Vagina (tissue), 2 donors: ENCODE measurements at regions not wholly inside any gene's neighbourhood (a gene's known extent, or its start where the extent isn't known, plus 50 kb on each side); places are given as distances from the start of the nearest gene placed in this dataset.

Experiments used
- DNase-seq, 2 donors: peaks; one replicate each; pipeline ENCODE4 v3.0.0-alpha.2; 2017; ENCODE audit errors: extremely low spot score in 2 of 2
- H3K27ac ChIP-seq: fragments of 200-600 bp; sonication (generic); one replicate; pipeline ENCODE4 v1.5.1; 2019
- H3K27me3 ChIP-seq: fragments of 200-600 bp; sonication (generic); one replicate; pipeline ENCODE4 v1.5.1; 2019
- H3K36me3 ChIP-seq, 2 donors: fragments of 200-600 bp; sonication (generic); one replicate each; pipeline ENCODE4 v1.5.1; 2017 to 2019
- H3K4me1 ChIP-seq: fragments of 200-600 bp; sonication (generic); one replicate; pipeline ENCODE4 v1.5.1; 2019
- H3K4me3 ChIP-seq, 2 donors: fragments of 200-600 bp; sonication (generic); 1 replicate in 1 of 2; 2 replicates in 1 of 2; pipeline ENCODE4 v1.5.1; 2016 to 2019
- H3K9me3 ChIP-seq: fragments of 200-600 bp; sonication (generic); one replicate; pipeline ENCODE4 v1.5.1; 2019
- POLR2A ChIP-seq, 2 donors: fragments of 450-650 bp; IDR thresholded peaks; one replicate each; pipeline ENCODE4 v1.6.1; 2017; ENCODE audit warnings: antibody characterized with exemption in 2 of 2, mild to moderate bottlenecking in 2 of 2, moderate library complexity in 2 of 2
- POLR2AphosphoS5 ChIP-seq, 2 donors: sonication (generic); formaldehyde crosslinking; IDR thresholded peaks; one replicate each; pipeline ENCODE4 v1.9.0; 2017; ENCODE audit warnings: antibody characterized with exemption in 2 of 2, mild to moderate bottlenecking in 2 of 2, low read depth in 1 of 2; ENCODE audit not compliant: insufficient read depth in 1 of 2
- intact Hi-C: fragments of 100-400 bp; cut with DNase I; formaldehyde crosslinking; loops from one replicate; pipeline ENCODE4 v1.15.1; 2023
- TF ChIP-seq, protein P1 (sequence below), 3 experiments: fragments of 450-650 bp in 2 of 3; fragments of 200-600 bp in 1 of 3; sonication (generic) in 1 of 3; IDR thresholded peaks; one replicate each; pipeline ENCODE4 v1.5.1; 2017 to 2019; ENCODE audit warnings: antibody characterized with exemption in 3 of 3, mild to moderate bottlenecking in 2 of 3, moderate library complexity in 2 of 3

DNA sequence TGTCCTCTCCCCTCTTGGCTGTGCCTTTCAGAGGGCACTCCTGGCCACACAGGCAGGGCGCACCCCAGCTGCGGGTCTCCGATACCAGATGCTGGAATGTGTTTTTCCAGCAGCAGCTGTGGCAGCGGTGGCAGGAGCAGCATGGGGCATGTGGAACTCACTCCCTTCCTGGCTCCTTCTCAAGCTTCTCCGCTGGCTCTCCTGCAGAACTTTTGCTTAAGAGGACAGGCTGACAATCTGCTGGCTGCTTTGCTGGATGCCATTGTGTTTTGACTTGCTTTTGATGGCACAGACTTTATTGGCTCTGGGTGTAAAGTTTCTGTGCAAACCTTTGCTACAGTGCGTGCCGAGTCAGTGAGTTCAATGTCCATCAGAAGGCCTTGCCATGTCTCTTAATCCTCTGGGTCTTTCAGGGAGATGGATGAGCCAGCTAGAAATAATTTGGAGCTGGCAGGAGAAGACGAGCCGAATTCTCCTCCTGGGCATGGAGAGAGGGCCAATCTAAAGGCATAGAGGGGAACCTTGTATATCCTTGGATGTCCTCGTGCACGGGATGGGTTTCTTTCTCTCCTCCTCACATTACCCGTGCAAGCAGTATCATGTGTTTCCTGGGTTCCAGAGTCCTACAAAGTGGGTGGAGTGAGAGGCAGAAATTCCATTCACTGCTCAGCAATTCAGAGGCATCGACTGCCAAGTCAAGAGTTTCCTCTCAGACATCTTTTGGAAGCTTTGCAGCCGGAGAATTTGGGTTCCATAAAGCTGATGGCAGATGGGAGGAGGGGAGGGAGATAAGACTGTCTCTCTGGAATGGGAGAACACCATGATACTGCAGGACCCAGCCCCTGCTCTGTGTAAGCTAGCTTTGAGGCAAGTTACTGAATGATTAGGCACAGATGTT is 231.2 kb downstream of the FGF9 start:
- H3K27me3 ChIP-seq: no peaks in the 10 kb centered on the region
- intact Hi-C loops: no loop called here
- H3K36me3 ChIP-seq: no peaks in the 10 kb centered on the region
- H3K9me3 ChIP-seq: no peaks in the 10 kb centered on the region
- no peak overlapping the region for H3K4me3 ChIP-seq
- peaks cover 19% of the 10 kb centered on the region for H3K4me1 ChIP-seq
- no peak for DNase-seq
- TF ChIP-seq POLR2A (IDR thresholded peaks at IDR 0.05) (no peak), POLR2AphosphoS5 (IDR thresholded peaks at IDR 0.05; ENCODE audit: insufficient read depth in 1 of 2, low read depth in 1 of 2) (no peak)
- TF ChIP-seq, protein P1, sequence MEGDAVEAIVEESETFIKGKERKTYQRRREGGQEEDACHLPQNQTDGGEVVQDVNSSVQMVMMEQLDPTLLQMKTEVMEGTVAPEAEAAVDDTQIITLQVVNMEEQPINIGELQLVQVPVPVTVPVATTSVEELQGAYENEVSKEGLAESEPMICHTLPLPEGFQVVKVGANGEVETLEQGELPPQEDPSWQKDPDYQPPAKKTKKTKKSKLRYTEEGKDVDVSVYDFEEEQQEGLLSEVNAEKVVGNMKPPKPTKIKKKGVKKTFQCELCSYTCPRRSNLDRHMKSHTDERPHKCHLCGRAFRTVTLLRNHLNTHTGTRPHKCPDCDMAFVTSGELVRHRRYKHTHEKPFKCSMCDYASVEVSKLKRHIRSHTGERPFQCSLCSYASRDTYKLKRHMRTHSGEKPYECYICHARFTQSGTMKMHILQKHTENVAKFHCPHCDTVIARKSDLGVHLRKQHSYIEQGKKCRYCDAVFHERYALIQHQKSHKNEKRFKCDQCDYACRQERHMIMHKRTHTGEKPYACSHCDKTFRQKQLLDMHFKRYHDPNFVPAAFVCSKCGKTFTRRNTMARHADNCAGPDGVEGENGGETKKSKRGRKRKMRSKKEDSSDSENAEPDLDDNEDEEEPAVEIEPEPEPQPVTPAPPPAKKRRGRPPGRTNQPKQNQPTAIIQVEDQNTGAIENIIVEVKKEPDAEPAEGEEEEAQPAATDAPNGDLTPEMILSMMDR (IDR thresholded peaks at IDR 0.05): no peak
- H3K27ac ChIP-seq: peak overlapping the region; percentile 49

DNA sequence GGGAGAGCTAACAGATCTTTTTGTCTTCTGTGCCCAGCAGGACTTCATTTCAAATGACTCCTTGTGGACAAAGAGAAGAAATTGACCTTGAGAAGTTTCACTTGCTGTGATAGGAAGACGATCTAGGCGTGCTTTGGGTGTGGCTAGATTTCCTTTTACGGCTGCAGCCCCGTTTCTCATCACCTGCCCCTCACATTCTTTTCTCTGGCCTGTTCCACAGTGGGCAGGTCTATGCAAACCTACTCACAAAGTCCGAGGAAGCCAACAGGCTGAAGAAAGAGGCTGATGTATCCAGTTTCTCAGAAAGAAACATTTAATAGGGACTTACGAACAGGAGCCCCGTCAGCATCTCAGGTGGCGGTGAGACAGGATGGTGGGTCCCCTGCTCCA is 231.8 kb downstream of the FGF9 start:
- DNase-seq: no peak
- no peaks in the 10 kb centered on the region for H3K27me3 ChIP-seq
- TF ChIP-seq POLR2A (IDR thresholded peaks at IDR 0.05) (no peak), POLR2AphosphoS5 (IDR thresholded peaks at IDR 0.05; ENCODE audit: insufficient read depth in 1 of 2, low read depth in 1 of 2) (no peak)
- TF ChIP-seq, protein P1 (IDR thresholded peaks at IDR 0.05): no peak
- H3K27ac ChIP-seq: peak overlapping the region; percentile 13
- intact Hi-C loops: no loop called here
- no peak overlapping the region for H3K4me3 ChIP-seq
- H3K4me1 ChIP-seq: peaks cover 19% of the 10 kb centered on the region
- no peaks in the 10 kb centered on the region for H3K36me3 ChIP-seq
- no peaks in the 10 kb centered on the region for H3K9me3 ChIP-seq

DNA sequence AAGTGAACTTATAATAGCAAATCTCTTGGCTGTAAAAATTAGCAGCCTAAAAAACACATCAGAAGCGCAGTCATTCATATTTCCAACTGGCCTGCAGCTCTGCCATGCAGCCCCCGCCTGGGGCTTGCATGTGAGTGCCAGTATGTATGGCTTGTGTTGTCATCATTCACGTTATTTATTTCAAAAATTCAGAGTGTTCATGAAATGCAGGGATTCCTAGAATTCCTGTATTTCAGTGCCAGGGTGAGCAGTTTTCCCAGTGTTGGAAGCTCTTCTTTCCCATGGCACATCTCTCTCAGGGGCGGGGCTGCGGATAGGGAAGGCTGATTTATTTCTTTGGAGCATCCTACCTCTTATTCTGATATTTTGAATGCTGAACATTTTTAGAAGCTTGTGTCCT is 234.6 kb downstream of the FGF9 start:
- Histone ChIP-seq H3K27me3 (no peaks in the 10 kb centered on the region), H3K36me3 (no peaks in the 10 kb centered on the region), H3K9me3 (no peaks in the 10 kb centered on the region), H3K4me3 (no peak overlapping the region), H3K4me1 (peaks cover 19% of the 10 kb centered on the region), H3K27ac (no peak overlapping the region)
- DNase-seq: no peak
- intact Hi-C loops: no loop called here
- TF ChIP-seq POLR2A (IDR thresholded peaks at IDR 0.05) (no peak), POLR2AphosphoS5 (IDR thresholded peaks at IDR 0.05; ENCODE audit: insufficient read depth in 1 of 2, low read depth in 1 of 2) (no peak)
- TF ChIP-seq, protein P1 (IDR thresholded peaks at IDR 0.05): no peak

DNA sequence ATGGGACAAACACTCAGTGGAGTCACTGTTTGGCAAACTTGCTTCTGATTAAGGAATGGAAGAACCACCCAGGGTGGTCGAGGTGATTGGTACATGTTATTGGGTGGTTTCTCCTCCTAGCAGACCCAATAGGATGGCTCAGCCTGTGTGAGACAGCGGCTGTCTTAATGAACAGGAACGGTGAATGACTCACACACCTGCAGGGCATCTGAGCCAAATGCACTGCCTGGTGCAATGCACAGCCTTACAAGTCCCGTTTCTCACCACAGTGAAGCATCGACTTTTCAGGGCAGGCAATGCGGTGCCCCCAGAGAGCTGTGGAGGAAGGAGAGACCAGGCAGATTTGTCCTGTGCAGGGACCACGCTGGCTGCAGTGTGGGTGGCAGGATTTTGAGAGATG is 238.5 kb downstream of the FGF9 start:
- Histone ChIP-seq H3K36me3 (no peaks in the 10 kb centered on the region), H3K4me3 (no peak overlapping the region), H3K4me1 (no peaks in the 10 kb centered on the region), H3K9me3 (no peaks in the 10 kb centered on the region), H3K27me3 (no peaks in the 10 kb centered on the region), H3K27ac (no peak overlapping the region)
- TF ChIP-seq, protein P1 (IDR thresholded peaks at IDR 0.05): no peak
- TF ChIP-seq POLR2AphosphoS5 (IDR thresholded peaks at IDR 0.05; ENCODE audit: insufficient read depth in 1 of 2, low read depth in 1 of 2) (no peak), POLR2A (IDR thresholded peaks at IDR 0.05) (no peak)
- intact Hi-C loops: no loop called here
- DNase-seq: no peak

DNA sequence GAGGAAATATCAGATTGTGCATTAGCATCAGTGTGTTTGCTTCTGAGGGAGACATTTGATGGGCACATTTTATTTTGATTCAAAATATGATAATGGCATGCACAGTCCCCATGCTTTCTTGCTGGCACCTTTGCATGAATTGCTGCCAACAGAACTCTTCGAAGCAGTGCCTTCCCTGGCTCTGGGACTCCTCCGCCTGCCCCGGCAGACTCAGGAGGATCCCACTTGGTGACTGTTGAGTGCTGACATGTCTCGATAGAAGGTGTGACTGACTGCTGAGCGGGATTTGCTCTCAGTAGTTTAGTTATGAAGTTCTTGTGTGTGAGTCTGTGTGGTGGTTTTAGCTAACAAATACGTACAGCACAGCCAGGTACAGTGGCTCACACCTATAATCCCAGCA is 239.7 kb downstream of the FGF9 start:
- TF ChIP-seq POLR2AphosphoS5 (IDR thresholded peaks at IDR 0.05; ENCODE audit: insufficient read depth in 1 of 2, low read depth in 1 of 2): no peak
- TF ChIP-seq, protein P1 (IDR thresholded peaks at IDR 0.05): no peak
- TF ChIP-seq POLR2A (IDR thresholded peaks at IDR 0.05): no peak
- intact Hi-C loops: no loop called here
- no peak overlapping the region for H3K27ac ChIP-seq
- H3K27me3 ChIP-seq: no peaks in the 10 kb centered on the region
- H3K36me3 ChIP-seq: no peaks in the 10 kb centered on the region
- no peak for DNase-seq
- no peaks in the 10 kb centered on the region for H3K4me1 ChIP-seq
- no peaks in the 10 kb centered on the region for H3K9me3 ChIP-seq
- no peak overlapping the region for H3K4me3 ChIP-seq
